COLO668 (cell line): ENCODE measurements at regions not wholly inside any gene's neighbourhood (a gene's known extent, or its start where the extent isn't known, plus 50 kb on each side); places are given as distances from the start of the nearest gene placed in this dataset.
A peak's percentile ranks its signal among the peaks of the same experiment; 100 is the strongest.
"Not testable (repeated sequence)": the region's sequence is repeated elsewhere in the genome, so short reads cannot be mapped to it uniquely, and the experiment has no call there.

ENCODE experiments used
- DNase-seq: peaks from one replicate; lab custom pipeline; 2025; ENCODE audit not compliant: unreplicated experiment; lab: John Stamatoyannopoulos, UW

- no peak for DNase-seq
These were observed 1165.9 kb upstream of the TENM3 start for GRCh38 chr4:181077341-181077740.

- no peak for DNase-seq
These were observed 1165.0 kb upstream of the TENM3 start for GRCh38 chr4:181078196-181078595.

GRCh38 chr4:181083757-181084361, 1159.3 kb upstream of the TENM3 start:
- DNase-seq = no peak

- DNase-seq = no peak
These were observed 1157.6 kb upstream of the TENM3 start for GRCh38 chr4:181085557-181085956.

GRCh38 chr4:181105487-181105886, 1137.7 kb upstream of the TENM3 start:
- DNase-seq = no peak

- no peak for DNase-seq
These were observed 1136.8 kb upstream of the TENM3 start for GRCh38 chr4:181106398-181106797.

- no peak for DNase-seq
These were observed 1135.0 kb upstream of the TENM3 start for GRCh38 chr4:181108237-181108636.

- DNase-seq = no peak
These were observed 1124.0 kb upstream of the TENM3 start for GRCh38 chr4:181119186-181119585.

- no peak for DNase-seq
These were observed 1121.5 kb upstream of the TENM3 start for GRCh38 chr4:181121733-181122132.

GRCh38 chr4:181127171-181127570, 1116.0 kb upstream of the TENM3 start:
- DNase-seq = no peak

GRCh38 chr4:181130317-181130716, 1112.9 kb upstream of the TENM3 start:
- DNase-seq = not testable (repeated sequence)

GRCh38 chr4:181137351-181137750, 1105.9 kb upstream of the TENM3 start:
- no peak for DNase-seq

GRCh38 chr4:181138116-181138515, 1105.1 kb upstream of the TENM3 start:
- DNase-seq = no peak

- DNase-seq = no peak
These were observed 1103.1 kb upstream of the TENM3 start for GRCh38 chr4:181140037-181140603.

GRCh38 chr4:181143250-181143854, 1099.8 kb upstream of the TENM3 start:
- DNase-seq = peak; percentile 83

GRCh38 chr4:181146051-181146450, 1097.2 kb upstream of the TENM3 start:
- no peak for DNase-seq

GRCh38 chr4:181147416-181147951, 1095.7 kb upstream of the TENM3 start:
- DNase-seq = no peak

- DNase-seq = no peak
These were observed 1094.7 kb upstream of the TENM3 start for GRCh38 chr4:181148470-181148869.

- peak; percentile 4 for DNase-seq
These were observed 1093.0 kb upstream of the TENM3 start for GRCh38 chr4:181150191-181150590.

- DNase-seq = no peak
These were observed 1091.3 kb upstream of the TENM3 start for GRCh38 chr4:181151856-181152255.

GRCh38 chr4:181157647-181158046, 1085.6 kb upstream of the TENM3 start:
- DNase-seq = no peak

GRCh38 chr4:181158971-181159370, 1084.2 kb upstream of the TENM3 start:
- DNase-seq = no peak
